ENCODE measurements at regions not wholly inside any gene's neighbourhood (a gene's known extent, or its start where the extent isn't known, plus 50 kb on each side); places are given as distances from the start of the nearest gene placed in this dataset.
A peak's percentile ranks its signal among the peaks of the same experiment; 100 is the strongest.

DNA sequence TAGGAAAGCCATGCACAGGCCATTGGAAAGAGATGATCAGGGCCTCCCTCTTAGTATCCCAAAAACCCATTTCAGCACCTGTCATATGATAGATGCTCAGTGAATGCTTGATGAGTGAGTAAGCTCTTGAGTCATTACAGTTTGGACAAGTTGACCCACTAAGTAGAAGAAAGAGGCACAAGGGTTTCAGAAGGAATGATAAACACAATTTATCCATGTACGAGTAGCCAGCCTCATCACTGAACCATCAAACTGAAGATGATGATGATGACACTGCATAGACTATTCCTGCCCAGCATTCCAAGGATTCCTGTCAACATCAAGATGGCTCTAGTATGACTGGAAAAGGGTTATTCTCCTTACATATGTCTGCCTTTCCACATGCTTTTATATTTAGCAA, 596.0 kb downstream of the BCL11A start:
- DNase-seq: no peak

DNA sequence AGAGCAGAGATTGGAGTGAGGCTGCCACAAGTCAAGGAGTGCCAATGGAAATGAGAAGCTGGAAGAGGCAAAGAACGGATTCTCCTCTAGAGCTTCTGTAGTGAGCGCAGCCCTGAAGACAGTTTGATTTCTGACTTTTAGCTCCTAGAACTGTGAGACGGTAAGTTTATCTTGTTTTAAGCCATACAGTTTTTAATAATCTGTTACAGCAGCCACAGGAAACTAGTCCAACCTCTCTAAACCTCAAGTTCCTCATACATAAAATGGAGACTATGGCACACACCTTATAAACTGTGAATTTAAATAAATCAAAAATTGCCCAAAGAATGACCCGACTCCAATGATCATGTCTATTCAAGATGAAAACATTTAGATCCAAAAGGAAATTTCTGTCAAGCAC, 596.5 kb downstream of the BCL11A start:
- no peak for DNase-seq

DNA sequence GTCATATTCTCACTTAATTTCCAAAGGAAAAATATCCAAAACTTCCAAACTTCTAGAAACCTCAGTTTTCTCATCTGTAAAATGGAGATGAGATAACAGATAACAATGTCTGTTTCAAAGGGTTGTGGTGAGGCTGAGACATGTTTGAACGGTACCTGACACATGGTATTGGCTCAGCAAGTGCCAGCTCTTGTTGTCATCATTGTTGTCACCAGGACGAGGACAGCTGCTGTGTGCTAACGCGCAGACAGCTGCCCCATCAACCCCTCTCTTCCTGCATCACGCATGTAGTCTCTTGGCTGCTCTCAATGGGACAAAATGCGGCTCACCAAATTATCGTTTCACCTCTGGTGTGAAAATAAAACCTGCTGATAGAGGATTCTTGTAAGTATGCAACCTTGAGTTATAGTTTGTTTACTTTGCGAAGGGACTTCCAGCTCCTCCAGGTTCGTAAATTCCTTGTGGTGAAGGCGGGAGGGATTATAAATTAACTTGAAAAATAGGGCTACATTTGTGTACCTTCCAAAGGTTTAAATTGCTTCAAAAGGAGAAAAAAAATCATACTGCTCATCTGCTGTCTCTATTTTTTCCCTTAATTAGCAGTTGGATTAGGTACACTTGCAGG, 605.4 kb downstream of the BCL11A start:
- no peak for DNase-seq

DNA sequence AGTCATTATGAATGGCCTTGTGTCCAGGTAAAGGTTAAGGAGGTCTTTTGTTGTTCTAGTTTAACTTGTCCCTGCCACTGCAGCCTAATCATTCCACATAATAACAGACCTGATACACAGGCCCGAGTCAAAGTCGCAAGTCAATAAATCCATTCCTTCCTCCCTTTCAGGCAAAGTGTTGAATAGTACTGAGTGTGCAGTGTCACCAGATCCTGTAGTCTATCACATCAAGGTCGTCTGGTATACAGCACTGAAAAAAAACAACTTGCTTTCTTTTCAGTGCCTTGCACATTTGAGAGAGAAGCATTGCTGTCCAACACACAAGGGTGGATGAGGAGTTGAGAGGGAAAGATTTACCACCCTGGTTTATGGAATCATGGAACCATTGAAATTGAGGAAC, 606.2 kb downstream of the BCL11A start:
- DNase-seq: no peak

GRCh38 chr2:59939236-59939635, 614.2 kb downstream of the BCL11A start:
- no peak for DNase-seq

GRCh38 chr2:59938181-59938580, 615.3 kb downstream of the BCL11A start:
- no peak for DNase-seq

DNA sequence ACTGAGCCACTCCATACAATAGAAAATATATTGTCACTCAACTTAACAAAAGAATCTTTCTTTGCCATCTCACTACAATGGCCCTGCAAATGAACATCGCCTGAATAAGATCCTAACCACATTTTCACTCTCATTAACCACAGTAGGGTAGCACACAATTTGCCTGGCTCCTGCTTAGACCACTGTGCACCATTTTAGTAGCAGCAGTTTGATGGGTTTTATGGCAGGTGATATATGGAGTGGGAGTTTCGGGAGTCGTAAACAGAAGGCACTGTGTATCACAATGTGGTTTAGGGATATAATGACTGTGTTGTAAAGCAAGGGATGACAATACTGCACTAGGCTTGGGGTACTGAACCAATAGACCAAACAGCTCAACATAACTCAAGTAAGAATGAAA, 617.4 kb downstream of the BCL11A start:
- DNase-seq: no peak

- DNase-seq: no peak
These were observed 618.4 kb downstream of the BCL11A start for GRCh38 chr2:59935005-59935404.

DNA sequence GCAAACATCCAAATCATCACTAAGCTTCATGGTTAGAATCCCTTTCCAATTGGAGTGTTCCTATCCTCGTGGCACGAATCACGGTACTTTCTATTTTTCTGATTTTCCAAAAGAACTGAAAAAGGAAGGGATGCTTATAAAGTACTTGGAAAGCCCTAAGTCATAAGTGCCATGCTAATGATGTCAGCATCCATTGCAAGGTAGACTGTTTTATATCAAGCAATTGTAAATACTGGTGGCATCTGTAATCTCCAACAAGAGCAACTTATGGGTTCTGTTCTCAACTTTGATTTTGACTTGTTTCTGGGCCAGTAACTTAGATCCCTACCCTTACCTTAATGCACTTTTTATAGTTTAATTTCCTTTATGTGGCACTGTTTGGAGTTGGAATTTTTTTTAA, 619.5 kb downstream of the BCL11A start:
- no peak for DNase-seq

GRCh38 chr2:59932341-59932740, 621.1 kb downstream of the BCL11A start:
- no peak for DNase-seq

GRCh38 chr2:59930430-59930829, 623.0 kb downstream of the BCL11A start:
- DNase-seq: no peak

DNA sequence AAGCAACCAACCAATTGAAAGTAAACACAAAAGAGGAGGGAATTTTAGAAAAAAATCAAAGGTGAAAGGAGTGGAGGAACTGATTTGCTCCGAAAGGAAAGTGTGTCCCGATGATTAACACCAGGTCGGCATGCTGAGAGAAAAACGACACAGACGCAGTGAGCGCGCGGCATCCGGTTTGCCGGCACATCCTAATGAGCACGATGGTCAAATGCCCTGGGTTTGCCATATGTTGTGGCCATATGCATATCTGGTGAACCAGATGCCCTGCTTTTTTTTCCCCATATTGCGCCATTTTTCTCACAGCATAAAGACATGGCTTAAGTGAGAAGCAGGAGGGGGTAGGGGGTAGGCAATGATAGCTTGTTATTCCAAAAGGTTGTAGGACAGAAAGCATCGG, 626.7 kb downstream of the BCL11A start:
- DNase-seq: no peak

DNA sequence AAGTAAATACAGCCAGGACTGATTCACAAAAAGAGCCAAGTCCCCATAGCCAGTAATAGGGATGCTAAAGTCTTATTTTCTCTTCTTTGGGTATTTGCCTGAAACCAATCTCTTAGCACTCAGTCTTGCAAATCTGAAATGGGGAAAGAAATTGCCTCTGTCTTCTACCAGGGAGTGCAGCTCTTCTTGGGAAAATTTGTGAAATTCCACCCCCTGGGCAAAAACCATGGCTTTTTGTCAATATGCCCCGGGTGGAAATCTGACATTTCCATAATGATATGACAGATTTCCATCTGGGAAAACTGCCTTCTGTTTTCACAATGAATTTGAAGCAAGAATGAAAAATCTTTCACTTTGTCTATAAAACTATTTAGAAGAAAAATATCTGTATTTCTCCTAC, 628.1 kb downstream of the BCL11A start:
- no peak for DNase-seq

DNA sequence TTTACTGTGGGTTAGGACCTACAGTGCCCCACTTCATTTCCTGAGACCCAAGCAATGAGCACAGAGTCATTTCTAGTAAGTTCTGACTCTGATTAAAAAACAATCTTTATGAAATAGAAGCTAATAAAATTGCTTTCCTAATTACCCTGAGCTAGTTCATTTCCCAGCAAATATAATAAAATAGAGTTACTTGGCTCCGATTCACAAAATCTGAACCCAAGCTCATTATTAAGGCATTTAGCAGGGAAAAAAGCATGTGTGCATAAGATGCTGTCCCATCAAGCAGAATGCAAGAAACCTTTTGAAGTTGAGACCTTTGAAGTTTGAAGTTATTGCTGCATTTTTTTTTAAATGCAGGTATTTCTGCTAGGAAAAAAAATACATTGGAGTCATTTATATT, 629.1 kb downstream of the BCL11A start:
- no peak for DNase-seq

GRCh38 chr2:59922450-59922849, 631.0 kb downstream of the BCL11A start:
- DNase-seq: no peak

GRCh38 chr2:59921743-59922142, 631.7 kb downstream of the BCL11A start:
- DNase-seq: no peak

- no peak for DNase-seq
These were observed 632.5 kb downstream of the BCL11A start for GRCh38 chr2:59920961-59921360.

GRCh38 chr2:59920307-59920706, 633.1 kb downstream of the BCL11A start:
- DNase-seq: no peak

DNA sequence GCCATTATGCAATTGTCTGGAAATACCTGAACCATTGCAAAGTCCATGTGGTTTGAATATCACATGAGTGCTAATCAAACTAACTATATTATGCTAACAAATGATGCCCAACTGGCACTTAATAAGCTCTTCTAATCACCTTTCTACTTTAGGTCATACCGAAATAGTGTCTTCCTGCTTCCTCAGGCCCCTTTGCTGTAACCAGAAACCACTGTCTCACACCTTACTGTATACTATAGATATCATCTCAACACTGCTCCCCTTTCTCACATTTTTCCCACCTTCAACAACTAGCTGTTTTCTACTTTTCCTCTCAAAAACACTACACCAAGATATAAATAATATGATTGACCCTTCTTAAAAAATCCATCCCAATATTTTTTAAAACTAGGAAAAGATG, 633.9 kb downstream of the BCL11A start:
- no peak for DNase-seq

DNA sequence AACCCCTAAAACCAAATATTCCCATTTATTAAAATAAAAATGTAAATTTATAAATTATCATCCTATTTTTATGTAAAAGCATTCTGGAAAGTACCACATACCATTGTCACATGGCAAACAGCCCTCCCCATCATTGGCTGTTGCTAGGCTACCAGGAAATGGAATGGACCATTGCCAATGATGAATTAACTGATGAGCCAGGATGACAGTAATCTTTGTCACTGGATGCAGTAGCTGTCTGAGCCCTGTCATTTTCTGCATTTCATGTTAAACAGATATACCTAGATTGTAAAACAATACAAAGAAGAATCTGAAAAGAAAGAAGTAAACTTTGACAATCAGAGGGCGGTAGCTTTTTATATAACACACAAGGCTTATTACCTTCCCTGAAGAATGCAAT, 641.4 kb downstream of the BCL11A start:
- DNase-seq: no peak

DNA sequence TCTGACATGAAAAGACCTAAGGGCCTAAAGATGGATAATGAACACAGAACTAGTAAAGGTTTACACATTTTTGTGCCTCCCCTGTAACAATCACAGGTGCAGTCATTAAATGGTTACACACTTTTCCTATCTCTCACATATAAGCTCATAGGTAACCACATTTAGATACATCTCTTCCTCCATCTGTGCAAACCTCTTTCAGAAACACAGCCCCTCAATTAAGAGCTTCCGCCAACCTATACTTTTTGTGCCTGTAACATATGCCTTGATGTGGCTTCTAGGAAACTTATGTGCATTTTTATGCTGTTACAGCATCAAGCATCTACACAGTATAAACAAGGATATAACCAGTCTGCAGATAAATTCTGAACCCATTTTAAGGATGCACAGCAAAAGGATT, 643.3 kb downstream of the BCL11A start:
- no peak for DNase-seq

GRCh38 chr2:59909147-59909546, 644.3 kb downstream of the BCL11A start:
- no peak for DNase-seq

DNA sequence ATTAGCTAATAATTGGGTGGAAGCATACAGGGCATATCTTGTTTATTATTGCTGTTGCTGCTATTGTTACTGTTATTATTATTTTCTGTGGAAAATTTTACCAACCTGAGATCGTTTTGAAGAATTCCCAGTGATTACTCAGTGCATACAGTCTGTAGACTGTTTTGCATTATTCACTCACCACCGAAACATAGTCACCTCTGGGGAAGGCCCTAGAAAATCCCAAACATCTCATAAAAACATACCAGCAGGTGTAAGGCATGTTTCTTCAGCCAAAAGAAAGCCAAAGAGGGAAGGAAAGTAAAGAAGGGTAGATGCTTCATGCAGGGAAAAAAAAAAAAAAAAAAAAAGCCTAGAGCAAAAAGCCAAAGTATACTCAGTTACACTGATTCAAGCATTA, 647.7 kb downstream of the BCL11A start:
- DNase-seq: no peak

GRCh38 chr2:59903994-59904544, 649.4 kb downstream of the BCL11A start:
- DNase-seq: no peak

DNA sequence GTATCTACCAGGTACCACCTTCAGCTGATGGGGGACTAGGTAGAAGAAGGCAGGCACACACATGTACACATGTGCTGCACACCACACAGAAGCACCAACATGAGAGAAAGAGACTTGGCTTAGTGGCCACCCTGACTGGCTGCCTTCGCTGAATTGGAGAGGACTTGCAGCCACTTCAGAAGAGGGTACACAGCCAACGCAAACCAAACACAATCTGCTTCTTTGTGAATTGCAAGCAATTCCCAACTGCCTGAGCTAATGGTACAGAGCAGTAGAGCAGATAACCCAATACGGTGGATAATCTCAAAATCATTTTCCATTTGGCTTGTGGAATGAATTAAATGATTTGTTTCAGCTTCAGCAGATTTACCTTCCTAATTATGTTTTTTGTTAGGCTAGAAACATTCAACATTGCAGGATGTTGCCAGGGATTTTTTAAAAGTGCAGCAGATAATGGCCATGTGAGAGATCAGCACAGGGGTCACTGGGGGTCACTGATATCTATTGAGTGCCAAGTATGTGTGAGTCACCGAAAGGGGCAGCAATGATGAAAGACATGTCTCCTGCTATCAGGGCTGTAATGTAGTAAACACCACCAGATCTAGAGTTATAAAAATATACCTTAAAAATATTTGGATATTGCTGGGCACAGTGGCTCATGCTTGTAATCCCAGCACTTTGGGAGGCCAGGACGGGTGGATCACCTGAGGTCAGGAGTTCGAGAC, 652.6 kb downstream of the BCL11A start:
- DNase-seq: peak; percentile 90
